ENCODE measurements at regions not wholly inside any gene's neighbourhood (a gene's known extent, or its start where the extent isn't known, plus 50 kb on each side); places are given as distances from the start of the nearest gene placed in this dataset.
"Not testable (repeated sequence)": the region's sequence is repeated elsewhere in the genome, so short reads cannot be mapped to it uniquely, and the experiment has no call there.

DNA sequence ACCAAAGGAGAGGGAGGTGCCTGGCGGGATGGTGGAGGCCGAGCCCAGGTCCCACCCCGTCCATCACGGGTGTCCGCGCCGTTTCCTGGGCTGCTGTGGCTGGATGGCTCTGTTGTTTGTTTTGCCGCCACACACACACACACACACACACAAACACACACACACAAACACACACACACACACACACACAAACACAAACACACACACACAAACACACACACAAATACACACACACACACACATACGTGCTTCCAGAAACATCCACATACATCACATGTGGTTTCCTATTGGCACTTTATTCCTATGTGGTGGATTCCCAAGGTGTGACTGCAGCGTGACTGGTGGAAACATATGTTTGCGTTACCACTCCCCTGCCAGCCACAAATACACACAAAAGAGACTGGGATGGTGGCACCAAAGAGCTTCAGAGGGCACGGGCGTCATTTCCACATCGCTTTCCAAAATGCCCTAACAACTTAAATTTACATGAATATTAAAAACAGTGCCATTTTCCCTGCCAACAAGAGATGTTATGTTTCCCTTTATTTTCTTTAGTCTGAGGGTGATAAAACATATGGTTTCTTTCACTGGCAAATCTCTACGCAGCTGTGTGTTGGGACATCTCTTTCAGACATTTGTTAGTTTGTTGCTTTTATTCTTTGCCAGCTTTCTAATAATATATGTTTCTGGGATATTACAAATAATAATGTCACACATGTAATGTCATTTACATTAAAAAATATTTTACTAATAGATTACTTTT is 356.8 kb downstream of the BRD1 start:
- no peak for DNase-seq

GRCh38 chr22:49469896-49470740 is 357.6 kb downstream of the BRD1 start:
- no peak for DNase-seq

DNA sequence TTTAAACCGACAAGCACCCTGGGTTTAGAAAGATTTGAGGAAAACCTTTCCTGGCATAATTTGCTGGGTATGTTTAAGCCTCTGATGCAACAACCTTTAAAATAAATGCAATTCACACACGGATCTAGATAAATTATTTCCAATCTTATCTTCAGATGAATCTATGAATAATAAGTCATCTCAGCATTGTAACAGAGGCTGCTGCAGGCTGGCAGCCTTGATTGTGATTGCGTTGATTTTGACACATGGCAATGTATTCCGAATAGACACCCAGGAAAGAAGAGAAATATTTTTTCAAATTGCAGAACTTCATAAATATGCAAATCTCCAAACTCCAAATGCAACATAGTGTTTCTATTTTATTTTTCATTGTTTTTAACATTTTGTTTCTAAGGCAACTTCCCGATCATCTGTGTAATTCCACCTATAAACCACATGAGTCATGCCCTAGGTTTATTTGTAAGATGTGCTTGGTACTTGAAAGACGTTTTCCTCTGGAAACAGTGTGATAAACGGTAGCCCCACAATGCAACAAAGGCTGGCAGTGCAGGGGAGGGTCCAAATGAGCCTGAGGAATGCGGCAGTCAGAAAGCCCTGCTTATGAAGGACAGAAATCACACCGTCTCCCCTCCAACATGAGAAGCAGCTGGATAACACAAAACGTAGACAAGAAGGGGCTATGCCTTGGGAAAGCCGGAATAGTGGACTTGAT is 359.0 kb downstream of the BRD1 start:
- no peak for DNase-seq

DNA sequence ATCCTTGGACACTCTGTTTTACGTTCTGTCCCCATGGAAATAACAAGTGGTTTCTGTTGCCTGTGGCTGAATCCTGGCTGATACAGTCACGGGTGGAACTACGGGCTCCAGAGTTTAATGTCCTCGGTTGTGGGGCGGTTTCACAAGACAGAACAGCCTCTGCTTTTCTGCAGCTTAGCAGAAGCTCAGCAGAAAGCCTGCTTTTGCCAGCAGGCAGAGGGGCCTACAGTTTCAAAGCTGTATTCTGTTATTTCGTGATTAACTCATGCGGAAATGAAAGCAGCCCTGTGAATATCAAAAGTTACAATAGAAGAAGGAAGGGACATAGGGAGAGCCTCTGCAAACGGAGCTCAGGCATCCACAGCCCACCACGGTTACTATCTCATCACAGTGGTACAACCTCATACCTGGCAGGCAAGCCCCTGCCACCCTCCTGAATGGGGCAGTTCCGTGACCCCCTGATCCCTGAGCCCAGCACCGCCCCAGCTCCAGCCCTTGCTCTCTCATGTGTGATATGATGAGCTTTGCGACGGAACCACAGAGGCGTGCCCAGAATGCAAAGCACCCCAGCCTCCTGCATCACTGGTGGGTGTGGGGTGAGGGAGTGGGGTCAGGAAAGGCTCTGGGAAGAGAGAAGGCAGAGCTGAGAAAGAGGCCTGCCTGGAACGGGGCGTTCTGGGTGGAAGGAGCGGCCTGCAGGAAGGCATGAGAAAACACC is 360.6 kb downstream of the BRD1 start:
- no peak for DNase-seq

DNA sequence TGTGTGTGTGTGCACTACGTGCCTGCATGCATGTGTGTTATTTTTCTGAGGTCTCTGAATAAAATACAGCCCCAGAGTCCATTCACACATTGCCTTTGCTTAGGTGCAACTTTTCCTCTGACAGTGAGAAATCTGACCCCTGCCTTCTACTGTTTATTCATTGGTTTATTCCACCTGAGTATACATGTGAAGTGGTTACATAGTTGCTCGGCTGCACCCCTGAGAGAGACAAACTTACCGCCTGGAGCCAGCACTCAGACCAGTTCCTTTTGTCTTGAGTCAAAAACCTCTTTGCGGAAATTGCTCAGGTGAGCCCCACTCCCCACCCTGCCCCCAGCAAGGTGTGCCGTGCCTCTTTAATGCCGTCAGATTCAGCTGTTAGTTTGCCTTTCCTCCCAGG is 363.6 kb downstream of the BRD1 start:
- no peak for DNase-seq

DNA sequence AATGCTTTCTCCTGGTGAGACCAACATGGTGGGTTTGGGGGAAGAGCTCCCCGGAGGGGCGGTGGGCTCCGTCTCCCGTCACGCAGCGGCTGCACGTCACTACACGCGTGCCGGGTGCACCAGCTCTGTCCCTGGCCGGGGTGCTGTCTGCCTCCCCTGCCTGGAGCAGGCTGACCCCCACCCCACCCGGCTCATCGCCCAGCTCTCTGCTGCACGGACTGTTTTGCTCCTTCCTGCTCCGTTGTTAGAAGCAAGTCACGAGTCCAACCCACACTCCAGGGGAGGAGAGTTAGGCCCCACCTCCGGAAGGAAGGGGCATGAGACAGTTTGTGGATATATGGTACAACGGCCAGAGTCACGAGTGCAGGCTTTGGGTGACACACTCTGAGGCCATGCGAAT is 364.9 kb downstream of the BRD1 start:
- DNase-seq, result no peak

DNA sequence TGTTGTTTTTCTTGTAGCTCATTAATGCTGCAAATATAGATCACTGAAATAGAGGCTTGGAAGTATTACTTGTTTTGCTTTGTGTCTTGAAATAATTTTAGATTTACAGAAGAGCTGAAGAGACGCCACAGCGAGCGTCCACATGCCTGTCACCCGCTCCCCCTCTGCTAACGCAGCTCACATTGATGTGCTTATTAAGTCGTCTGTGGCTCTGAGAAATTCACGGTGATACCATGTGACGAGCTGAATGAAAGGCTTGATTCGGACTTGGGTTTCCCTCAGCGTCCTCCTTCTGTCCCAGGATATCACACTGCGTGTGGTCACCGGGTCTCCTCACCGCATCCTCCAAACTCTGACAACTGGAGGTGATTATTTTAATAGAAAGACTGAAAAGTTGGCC is 365.4 kb downstream of the BRD1 start:
- DNase-seq, result no peak

- DNase-seq, result no peak
These were observed 366.0 kb downstream of the BRD1 start for GRCh38 chr22:49461674-49462073.

DNA sequence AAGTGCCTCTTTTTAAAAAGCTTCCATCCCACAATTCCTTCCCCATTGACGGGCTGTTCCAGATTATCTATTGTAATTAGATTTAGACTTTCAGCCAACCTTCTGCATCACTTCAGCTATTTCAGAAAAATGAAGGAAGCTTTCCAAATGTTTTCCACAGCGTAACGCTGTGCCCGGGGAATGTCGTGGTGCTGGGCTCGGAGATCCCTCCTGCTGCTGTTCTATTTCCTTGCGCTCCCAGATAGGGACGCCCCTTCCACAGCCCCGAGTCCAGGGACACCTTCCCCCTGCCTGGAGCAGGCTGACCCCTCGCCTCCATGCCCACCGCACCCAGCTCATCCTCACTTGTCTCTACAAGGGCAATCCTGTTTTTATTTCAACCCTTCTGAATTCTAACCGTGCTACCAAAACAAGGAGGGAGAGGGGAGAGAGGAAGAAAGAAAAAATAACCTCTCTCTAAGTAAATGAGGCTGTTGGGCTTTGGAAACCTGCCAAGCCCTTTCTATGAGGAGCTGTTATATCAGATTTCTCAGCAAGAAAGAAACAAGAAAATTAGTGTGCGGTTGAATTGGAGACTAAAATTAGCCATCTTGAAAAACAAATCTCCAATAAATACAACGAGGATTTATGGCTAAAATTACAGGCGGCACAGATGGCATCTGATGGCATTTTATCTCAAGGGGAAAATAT is 366.9 kb downstream of the BRD1 start:
- no peak for DNase-seq

DNA sequence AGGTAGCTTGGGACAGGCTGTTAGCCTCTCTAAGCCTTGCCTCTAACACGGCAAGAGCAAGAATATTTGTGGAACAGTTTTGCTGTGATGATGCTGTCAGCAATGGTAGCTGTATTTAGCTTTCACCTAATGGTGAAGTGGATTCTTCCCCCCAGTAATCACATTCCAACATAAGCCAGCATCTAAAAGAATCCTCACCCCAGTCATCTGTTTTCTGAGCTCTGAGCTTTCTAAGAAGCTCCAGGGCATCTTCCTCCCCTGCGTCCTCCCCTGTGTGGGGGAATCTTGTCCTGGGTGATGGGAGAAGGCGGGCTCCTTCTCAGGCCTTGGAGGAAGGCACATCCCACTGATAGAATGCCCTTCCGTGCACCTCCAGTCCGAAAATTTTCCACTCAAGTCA is 367.6 kb downstream of the BRD1 start:
- no peak for DNase-seq

- no peak for DNase-seq
These were observed 369.0 kb downstream of the BRD1 start for GRCh38 chr22:49458708-49459099.

DNA sequence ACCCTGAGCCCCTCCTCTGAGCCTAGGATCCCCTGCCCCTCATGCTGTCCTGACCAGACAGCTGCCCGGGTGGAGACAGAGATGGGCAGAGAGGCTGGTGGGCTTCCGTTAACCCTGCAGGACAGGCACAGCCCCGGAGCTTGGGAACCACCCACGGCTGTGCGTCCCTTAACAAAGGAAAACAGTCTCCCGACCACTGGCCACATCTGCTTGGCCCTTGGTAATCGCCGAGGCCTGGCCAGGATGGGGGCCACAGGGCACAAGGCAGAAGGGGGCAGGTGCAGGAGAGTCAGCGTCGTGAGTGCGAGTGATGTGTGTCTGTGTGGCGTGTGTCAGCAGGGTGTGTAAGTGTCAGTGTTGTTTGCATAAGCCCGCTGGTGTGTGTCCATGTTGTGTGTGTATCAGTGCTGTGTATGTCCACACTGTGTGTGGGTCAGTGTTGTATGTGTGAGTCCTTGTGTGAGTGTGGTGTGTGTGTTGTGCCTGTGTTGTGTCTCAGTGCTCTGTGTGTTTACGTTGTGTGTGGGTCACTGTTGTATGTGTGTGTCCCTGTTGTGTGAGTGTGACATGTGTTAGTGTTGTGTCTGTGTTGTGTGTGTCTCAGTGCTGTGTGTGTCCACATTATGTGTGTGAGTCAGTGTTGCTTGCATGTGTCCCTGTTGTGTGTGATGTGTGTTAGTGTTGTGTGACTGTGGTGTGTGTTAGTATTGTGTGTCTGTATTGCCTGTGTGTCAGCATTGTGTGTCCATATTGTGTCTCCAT is 369.5 kb downstream of the BRD1 start:
- no peak for DNase-seq

GRCh38 chr22:49457146-49457545 is 370.5 kb downstream of the BRD1 start:
- no peak for DNase-seq

- DNase-seq, result no peak
These were observed 372.1 kb downstream of the BRD1 start for GRCh38 chr22:49455595-49455994.

DNA sequence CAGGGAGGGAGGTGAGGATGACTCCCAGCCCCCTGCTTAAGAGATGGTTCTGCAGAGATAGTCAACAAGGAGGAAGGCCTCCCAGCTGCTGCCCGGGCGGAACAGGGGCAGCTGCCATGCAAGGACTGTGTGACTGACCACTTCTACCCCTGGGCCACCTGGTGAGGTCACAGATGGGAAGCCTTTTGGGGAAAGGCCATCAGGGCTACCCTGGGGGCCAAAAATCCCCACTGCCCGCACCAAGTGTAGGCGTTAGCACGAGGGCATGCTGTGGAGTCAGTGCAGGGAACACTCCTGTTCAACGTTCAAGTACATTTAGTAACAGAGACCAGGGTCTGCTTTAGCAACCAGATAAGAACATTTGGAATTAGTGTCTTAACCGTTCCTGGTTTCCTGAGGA is 372.9 kb downstream of the BRD1 start:
- DNase-seq, result no peak

GRCh38 chr22:49453771-49454170 is 373.9 kb downstream of the BRD1 start:
- DNase-seq, result no peak

DNA sequence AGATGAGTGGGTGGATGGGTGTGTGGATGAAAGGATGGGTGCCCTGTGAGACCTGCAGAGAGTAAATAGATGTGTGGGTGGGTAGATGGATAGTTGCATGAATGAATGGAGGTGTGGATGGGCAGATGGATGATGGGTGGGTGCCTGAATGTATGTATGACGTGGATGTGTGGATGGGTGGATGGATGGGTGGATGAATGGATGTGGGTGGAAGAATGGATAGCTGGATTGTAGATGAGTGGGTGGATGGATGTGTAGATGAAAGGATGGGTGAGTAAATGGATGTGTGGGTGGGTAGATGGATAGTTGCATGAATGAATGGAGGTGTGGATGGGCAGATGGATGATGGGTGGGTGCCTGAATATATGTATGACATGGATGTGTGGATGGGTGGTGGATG is 374.7 kb downstream of the BRD1 start:
- not testable (repeated sequence) for DNase-seq

GRCh38 chr22:49452362-49452946 is 375.2 kb downstream of the BRD1 start:
- no peak for DNase-seq

GRCh38 chr22:49451070-49451840 is 376.4 kb downstream of the BRD1 start:
- no peak for DNase-seq

- DNase-seq, result no peak
These were observed 377.2 kb downstream of the BRD1 start for GRCh38 chr22:49450498-49450897.

All from NCI-H1105 (cell line).